SK-N-MC (cell line): ENCODE measurements at regions not wholly inside any gene's neighbourhood (a gene's known extent, or its start where the extent isn't known, plus 50 kb on each side); places are given as distances from the start of the nearest gene placed in this dataset.
A peak's percentile ranks its signal among the peaks of the same experiment; 100 is the strongest.

ENCODE experiments used
- DNase-seq: peaks from one replicate; pipeline ENCODE4 v3.0.0-alpha.2; 2011; ENCODE audit warnings: low read depth, low spot score
- H3K27ac ChIP-seq: fragments of 200-600 bp; sonication (generic); 2 replicates; pipeline ENCODE4 v1.5.1; 2016; ENCODE audit warnings: mixed run types
- H3K36me3 ChIP-seq: fragments of 200-600 bp; sonication (generic); 2 replicates; pipeline ENCODE4 v1.6.1; 2017; ENCODE audit warnings: antibody characterized with exemption, low read length, mixed read lengths; ENCODE audit not compliant: insufficient read depth
- H3K4me3 ChIP-seq: fragments of 200-600 bp; sonication (generic); 2 replicates; pipeline ENCODE4 v1.5.1; 2016
- H3K9ac ChIP-seq: fragments of 200-600 bp; sonication (generic); 2 replicates; pipeline ENCODE4 v1.8.0; 2017; ENCODE audit warnings: mixed run types, mixed read lengths; ENCODE audit not compliant: insufficient read length
- H3K9me3 ChIP-seq: fragments of 200-600 bp; sonication (generic); 2 replicates; pipeline ENCODE4 v1.6.1; 2017; ENCODE audit warnings: low read depth, mild to moderate bottlenecking, antibody characterized with exemption, low read length, moderate library complexity, mixed read lengths
- EZH2 ChIP-seq: fragments of 200-600 bp; sonication (generic); IDR thresholded peaks from one replicate; pipeline ENCODE4 v1.6.1; 2017; ENCODE audit warnings: antibody characterized with exemption
- FOXP2 ChIP-seq: optimal IDR thresholded peaks from 2 replicates; pipeline ENCODE3; 2011; ENCODE audit warnings: mild to moderate bottlenecking, moderate library complexity; ENCODE audit not compliant: insufficient read depth; ENCODE audit errors: extremely low read length, control extremely low read depth
- POLR2AphosphoS5 ChIP-seq: IDR thresholded peaks from 2 replicates; pipeline ENCODE4 v1.6.1; 2012; ENCODE audit warnings: mild to moderate bottlenecking, low read depth, low read length, borderline replicate concordance

- no peak overlapping the region for H3K9ac ChIP-seq
Measured at GRCh38 chr1:234844479-234845031, 234.6 kb upstream of the IRF2BP2 start.

GRCh38 chr1:234843946-234844345 is 234.0 kb upstream of the IRF2BP2 start:
- no peak overlapping the region for H3K9ac ChIP-seq
- H3K36me3 ChIP-seq = no peaks in the 10 kb centered on the region
- H3K4me3 ChIP-seq = no peak overlapping the region
- H3K27ac ChIP-seq = no peak overlapping the region
- TF ChIP-seq EZH2 = no peak
- TF ChIP-seq FOXP2 = no peak
- no peak for TF ChIP-seq POLR2AphosphoS5
- no peak for DNase-seq
- H3K9me3 ChIP-seq = no peaks in the 10 kb centered on the region

More at GRCh38 chr1:234844479-234845031, 234.6 kb upstream of the IRF2BP2 start:
- Histone ChIP-seq H3K27ac (no peak overlapping the region), H3K36me3 (no peaks in the 10 kb centered on the region), H3K4me3 (no peak overlapping the region), H3K9me3 (no peaks in the 10 kb centered on the region)
- DNase-seq = no peak
- no peak for TF ChIP-seq EZH2
- TF ChIP-seq FOXP2 = no peak
- TF ChIP-seq POLR2AphosphoS5 = no peak

GRCh38 chr1:234842726-234843641 is 233.0 kb upstream of the IRF2BP2 start:
- DNase-seq = no peak
- TF ChIP-seq EZH2 (no peak), FOXP2 (no peak), POLR2AphosphoS5 (no peak)
- H3K9ac ChIP-seq = no peak overlapping the region
- H3K4me3 ChIP-seq = no peak overlapping the region
- H3K36me3 ChIP-seq = no peaks in the 10 kb centered on the region
- no peaks in the 10 kb centered on the region for H3K9me3 ChIP-seq
- H3K27ac ChIP-seq = no peak overlapping the region

DNA sequence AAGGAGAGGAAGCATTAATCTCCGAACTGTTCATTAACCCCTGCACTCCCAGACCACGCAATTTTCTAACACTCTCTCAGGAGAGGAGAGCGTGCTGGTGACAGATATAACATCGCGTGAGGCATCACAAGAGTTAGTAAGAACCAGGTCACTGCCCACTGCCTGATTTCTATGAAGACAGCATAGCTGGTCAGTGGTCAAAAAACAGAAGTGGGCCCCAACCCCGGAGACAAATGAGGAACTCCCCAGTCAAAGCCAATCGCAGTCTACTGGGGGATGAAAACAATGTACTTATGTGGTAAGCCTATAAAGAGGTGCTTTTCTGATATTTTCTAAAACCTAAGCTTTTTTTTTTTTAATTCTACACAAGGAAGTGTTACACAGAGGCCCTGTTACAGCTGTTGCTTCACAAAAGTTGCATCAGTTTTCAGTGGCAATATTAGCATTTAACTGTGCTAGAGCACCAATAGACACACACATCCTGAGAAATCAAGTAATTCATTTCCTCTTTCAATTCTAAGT is 231.8 kb upstream of the IRF2BP2 start:
- Histone ChIP-seq H3K4me3 (no peak overlapping the region), H3K27ac (peak overlapping the region; percentile 37; the same call in 1 of the 2 replicates), H3K9me3 (no peaks in the 10 kb centered on the region), H3K36me3 (no peaks in the 10 kb centered on the region), H3K9ac (peak overlapping the region; percentile 24)
- no peak for DNase-seq
- no peak for TF ChIP-seq EZH2
- no peak for TF ChIP-seq FOXP2
- TF ChIP-seq POLR2AphosphoS5 = no peak

GRCh38 chr1:234841281-234841680 is 231.3 kb upstream of the IRF2BP2 start:
- H3K9me3 ChIP-seq = no peaks in the 10 kb centered on the region
- H3K9ac ChIP-seq = no peak overlapping the region
- H3K36me3 ChIP-seq = no peaks in the 10 kb centered on the region
- H3K4me3 ChIP-seq = no peak overlapping the region
- no peak overlapping the region; the same call in 1 of the 2 replicates for H3K27ac ChIP-seq
- no peak for DNase-seq
- TF ChIP-seq EZH2 (no peak), FOXP2 (no peak), POLR2AphosphoS5 (no peak)

GRCh38 chr1:234840843-234841242 is 230.9 kb upstream of the IRF2BP2 start:
- Histone ChIP-seq H3K9me3 (no peaks in the 10 kb centered on the region), H3K9ac (no peak overlapping the region), H3K36me3 (no peaks in the 10 kb centered on the region), H3K27ac (no peak overlapping the region), H3K4me3 (no peak overlapping the region)
- TF ChIP-seq FOXP2 (no peak), EZH2 (no peak), POLR2AphosphoS5 (no peak)
- DNase-seq = no peak

- DNase-seq = no peak
- H3K9ac ChIP-seq = no peak overlapping the region
- no peaks in the 10 kb centered on the region for H3K36me3 ChIP-seq
- no peak for TF ChIP-seq POLR2AphosphoS5
- TF ChIP-seq EZH2 = no peak
- TF ChIP-seq FOXP2 = no peak
- no peak overlapping the region for H3K27ac ChIP-seq
- H3K4me3 ChIP-seq = no peak overlapping the region
- no peaks in the 10 kb centered on the region for H3K9me3 ChIP-seq
Measured at GRCh38 chr1:234840253-234840652, 230.3 kb upstream of the IRF2BP2 start.

DNA sequence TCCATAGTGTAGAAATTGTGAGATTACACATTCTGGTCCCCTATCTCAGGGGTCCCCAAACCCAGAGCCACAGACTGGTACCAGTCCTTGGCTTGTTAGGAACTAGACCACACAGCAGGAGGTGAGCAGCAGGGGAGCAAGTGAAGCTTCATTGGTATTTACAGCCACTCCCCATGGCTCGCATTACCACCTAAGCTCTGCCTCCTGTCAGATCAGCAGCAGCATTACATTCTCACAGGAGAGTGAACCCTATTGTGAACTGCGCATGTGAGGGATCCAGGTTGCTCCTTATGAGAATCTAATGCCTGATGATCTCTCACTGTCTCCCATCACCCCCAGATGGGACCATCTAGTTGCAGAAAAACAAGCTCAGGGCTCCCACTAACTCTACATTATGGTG is 229.7 kb upstream of the IRF2BP2 start:
- no peak overlapping the region for H3K27ac ChIP-seq
- H3K4me3 ChIP-seq = no peak overlapping the region
- H3K36me3 ChIP-seq = no peaks in the 10 kb centered on the region

More for the DNA sequence above, 229.7 kb upstream of the IRF2BP2 start:
- no peak overlapping the region for H3K9ac ChIP-seq
- no peak for TF ChIP-seq EZH2
- TF ChIP-seq POLR2AphosphoS5 = no peak
- TF ChIP-seq FOXP2 = no peak
- no peak for DNase-seq
- H3K9me3 ChIP-seq = no peaks in the 10 kb centered on the region
